ENCODE measurements at regions not wholly inside any gene's neighbourhood (a gene's known extent, or its start where the extent isn't known, plus 50 kb on each side); places are given as distances from the start of the nearest gene placed in this dataset.

- TF ChIP-seq CTCF (IDR thresholded peaks at IDR 0.05): no peak
- no peak for TF ChIP-seq POLR2AphosphoS5 (IDR thresholded peaks at IDR 0.05; ENCODE audit: insufficient read depth in 1 of 2, low read depth in 1 of 2)
- TF ChIP-seq POLR2A (IDR thresholded peaks at IDR 0.05): no peak
Measured at GRCh38 chr1:232474826-232475225, 155.1 kb downstream of the SIPA1L2 start.

All from vagina (tissue), 2 donors.